GM21367 (cell line): ENCODE measurements at regions not wholly inside any gene's neighbourhood (a gene's known extent, or its start where the extent isn't known, plus 50 kb on each side); places are given as distances from the start of the nearest gene placed in this dataset.
"Not testable (repeated sequence)": the region's sequence is repeated elsewhere in the genome, so short reads cannot be mapped to it uniquely, and the experiment has no call there.

Experiments
- ATAC-seq: cut with Tn5 transposase; IDR thresholded peaks from one replicate; pipeline ENCODE4 v1.9.1; 2021; ENCODE audit not compliant: unreplicated experiment

- ATAC-seq, result no peak
These were observed 221.6 kb upstream of the ATP10A start for GRCh38 chr15:26084771-26085170.

- ATAC-seq, result no peak
These were observed 220.8 kb upstream of the ATP10A start for GRCh38 chr15:26083896-26084295.

DNA sequence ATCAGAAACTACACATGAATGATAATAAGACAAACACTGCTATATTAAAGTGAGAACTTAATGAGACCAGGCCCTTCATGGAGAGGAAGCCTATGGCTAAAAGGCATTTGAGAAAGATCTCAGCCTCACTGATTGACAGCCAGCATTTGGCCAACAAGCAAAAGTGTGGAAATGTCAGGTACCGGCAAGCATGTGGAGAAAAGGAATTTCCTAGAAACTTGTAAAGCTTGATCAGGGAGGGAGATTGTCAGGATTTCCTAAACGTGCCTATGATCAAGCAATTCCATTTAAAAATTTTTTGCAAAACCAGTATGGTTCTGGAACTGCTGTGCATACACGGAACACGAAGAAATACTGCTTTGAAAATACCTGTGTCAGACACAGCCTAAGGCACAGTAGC is 220.3 kb upstream of the ATP10A start:
- no peak for ATAC-seq

DNA sequence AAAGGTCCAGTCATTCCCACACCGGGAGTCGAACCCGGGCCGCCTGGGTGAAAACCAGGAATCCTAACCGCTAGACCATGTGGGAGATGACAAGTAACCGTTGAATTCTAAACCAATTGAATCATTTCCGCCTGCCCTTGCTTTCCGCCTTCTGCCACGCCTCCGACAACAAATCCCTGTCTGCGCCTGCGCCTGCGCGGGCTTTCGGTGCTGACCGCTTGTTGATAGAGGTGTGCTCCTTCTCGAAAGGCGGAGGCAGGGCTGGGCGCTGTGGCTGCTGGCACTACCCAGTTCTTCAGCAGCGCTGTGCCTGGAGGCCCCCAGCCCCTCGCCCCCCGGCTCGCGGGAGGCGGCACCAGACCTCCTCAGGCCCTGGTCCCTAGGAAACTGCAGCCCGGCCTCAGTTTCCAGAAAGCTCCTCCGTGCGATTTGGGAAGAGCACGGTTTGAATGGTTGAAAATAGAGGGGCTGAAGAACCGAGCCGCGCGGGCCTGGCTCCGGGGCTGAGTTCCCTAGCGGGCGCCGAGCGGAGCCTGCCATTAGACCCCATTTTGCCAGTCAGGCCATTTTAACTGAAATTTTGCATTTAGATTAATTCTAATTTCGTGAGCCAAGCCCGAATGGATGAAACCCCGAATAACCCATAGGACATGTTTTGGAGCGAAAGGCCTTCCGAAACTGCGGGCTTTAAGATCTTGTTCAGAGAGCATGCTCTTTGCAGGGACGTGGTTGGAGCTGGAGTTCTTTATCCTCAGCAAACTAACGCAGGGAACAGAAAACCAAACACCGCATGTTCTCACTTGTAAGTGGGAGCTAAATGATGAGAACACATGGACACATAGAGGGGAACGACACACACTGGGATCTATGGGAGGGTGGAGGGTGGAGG is 219.3 kb upstream of the ATP10A start:
- ATAC-seq, result peak; percentile 96

GRCh38 chr15:26081758-26082220 is 218.7 kb upstream of the ATP10A start:
- no peak for ATAC-seq

DNA sequence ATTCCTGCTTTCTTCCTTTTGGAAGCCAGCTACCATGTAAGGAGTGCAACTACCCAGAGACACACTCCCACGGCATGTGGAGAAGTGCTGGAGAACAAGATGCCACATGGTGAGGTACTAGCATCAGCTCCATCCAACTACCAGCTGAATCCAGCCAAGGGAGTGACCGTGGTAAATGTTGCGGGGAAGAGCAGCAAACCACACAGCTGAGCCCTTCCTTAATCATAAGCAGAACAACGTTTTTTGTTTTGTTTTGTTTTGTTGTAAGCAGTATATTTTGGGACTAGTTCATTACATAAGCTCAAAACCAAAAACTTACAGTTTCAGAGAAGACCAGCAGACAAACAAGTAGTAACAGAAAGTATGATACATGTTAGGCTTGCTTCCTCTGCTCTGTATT is 212.6 kb upstream of the ATP10A start:
- no peak for ATAC-seq

DNA sequence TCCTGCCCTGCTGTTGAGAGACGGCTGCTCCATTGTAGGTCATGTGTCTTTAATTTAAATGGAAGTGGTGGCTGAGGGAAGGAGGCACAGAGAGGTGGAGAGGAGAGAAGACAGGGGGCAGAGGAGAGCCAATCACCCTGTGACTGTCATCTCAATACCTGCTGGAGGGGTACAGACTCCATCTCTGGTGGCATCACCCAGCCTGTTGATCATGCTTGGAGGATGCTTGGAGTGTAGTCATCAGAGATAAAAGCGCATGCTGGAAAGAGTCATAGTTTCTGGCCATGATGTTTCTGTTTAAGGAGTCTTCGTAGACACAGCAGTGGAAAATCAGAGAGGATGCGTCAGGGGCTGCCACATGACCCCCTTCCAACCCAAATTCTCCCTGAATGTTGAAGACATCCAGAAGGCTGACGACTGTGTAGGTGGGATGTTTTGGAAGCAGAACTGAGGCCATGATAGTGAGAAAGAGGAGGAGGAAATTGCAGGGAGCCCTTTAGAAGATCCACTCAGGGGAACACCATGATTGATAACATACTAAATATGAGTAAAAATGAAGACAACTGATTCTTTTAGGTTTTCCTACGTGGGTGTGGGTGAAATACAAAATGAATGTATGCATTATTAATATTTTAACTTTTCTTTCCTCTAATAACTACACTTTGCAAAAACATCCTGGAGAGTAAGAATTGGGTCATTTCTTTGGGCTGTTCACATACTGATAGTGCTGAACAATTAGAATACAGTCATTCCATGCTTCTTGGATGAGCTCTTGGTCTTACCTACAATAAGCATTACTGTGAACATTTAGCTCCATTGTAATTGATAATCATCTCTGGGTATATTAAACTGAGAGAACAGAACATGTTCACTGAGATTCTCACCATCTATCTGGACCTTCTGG is 210.6 kb upstream of the ATP10A start:
- no peak for ATAC-seq

GRCh38 chr15:26070095-26070532 is 207.0 kb upstream of the ATP10A start:
- ATAC-seq, result no peak

GRCh38 chr15:26069231-26069641 is 206.1 kb upstream of the ATP10A start:
- no peak for ATAC-seq

- no peak for ATAC-seq
These were observed 203.8 kb upstream of the ATP10A start for GRCh38 chr15:26066896-26067295.

- no peak for ATAC-seq
These were observed 202.6 kb upstream of the ATP10A start for GRCh38 chr15:26065723-26066122.

DNA sequence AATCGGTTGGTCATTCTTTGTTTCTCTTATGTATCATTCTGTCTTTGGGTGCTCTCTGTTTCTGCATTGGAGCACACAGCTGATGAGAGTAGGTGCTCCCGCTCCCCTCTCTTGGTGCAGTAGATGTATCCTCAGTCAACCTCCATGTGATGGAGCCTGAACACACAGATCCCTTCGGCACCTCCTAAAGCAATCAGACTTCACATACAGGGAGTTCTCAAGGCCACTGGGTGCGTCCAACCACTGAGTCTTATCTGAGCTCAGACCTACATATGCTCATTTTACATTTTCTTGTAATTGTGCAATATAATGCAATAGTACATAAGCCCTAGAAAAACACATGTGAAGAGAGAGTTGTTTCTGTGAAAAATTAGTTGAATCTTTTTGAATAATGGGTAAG is 198.1 kb upstream of the ATP10A start:
- no peak for ATAC-seq

- not testable (repeated sequence) for ATAC-seq
These were observed 193.6 kb upstream of the ATP10A start for GRCh38 chr15:26056766-26057165.

DNA sequence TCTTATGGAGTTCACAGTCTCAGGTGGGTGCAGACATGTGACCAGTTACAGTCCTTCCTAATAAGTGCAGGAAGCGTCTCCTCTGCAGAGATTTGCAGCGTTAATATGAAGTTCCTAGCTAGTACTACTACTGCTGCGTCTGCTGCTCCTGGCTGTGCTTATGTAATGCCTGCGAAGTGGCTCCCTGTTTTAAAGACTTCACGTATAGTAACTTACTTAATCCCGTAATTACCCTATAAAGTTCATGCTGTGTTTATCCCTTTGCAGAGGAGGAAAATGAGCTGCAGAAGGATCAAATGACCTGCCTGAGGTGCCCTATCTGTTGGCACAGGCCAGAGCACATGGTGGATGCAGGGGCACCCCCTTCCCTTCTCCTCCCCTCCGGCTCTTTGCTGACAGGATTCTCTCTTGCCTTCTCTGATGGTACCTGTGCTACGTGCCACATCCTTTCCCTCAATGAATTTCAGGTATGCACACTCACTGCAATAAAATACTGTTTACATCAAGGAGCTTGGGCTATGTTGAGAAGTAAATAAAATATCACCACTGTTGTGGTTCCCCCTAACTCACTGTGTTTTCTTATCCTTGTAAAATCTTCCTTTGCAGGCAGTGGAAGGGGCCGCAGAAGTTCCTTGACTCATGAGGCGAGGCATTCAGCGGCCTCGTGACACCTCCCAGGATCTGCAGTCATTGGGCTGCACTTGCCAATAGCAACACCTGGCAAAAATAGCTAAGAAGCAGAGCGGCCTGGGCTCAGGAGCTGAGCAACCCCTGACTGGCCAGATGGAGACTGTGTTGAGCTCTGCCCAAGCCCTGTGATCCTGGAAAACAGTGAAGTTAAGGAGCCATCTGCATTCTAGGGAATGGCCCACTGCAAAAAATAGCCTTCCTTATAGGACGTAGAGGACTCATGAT is 188.9 kb upstream of the ATP10A start:
- no peak for ATAC-seq

DNA sequence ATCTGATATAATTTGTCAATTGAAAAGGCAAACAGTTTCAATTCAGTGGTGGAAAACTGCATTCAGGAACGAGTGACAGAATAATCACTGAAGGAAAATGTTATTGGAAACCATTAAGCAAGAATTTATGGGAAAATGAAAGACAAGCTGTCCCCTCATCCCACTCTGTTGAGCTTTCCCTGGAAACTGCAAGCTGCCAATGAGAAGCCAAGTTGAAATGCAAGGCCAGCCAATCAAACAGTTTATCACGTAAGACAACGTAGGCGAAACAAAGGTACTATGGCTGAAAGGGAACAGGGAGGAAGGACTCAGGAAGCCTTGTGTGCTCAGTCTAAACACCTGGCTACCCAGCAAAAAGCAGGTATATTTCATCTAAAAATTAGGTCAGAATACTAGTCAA is 187.9 kb upstream of the ATP10A start:
- ATAC-seq, result no peak

- no peak for ATAC-seq
These were observed 187.0 kb upstream of the ATP10A start for GRCh38 chr15:26049900-26050657.

DNA sequence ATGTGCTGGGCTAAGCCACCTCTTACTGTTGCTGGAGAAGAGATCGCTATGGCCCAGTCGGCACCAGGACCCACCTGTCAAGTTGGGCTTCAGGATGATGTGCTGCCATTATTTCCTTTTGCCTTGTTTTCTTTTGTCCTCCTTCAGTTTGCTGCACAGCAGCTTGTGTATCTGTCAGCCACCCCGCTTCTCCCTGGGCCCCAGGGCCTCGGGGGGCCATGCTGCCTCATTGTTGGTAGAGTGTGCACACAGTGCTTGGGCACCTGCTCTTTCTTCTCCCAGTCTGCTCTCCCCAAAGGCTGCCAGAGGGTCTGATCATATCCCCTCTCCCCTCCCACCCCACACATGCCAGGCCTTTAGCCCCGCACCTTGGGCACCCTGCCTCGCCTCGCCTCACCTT is 185.5 kb upstream of the ATP10A start:
- no peak for ATAC-seq

DNA sequence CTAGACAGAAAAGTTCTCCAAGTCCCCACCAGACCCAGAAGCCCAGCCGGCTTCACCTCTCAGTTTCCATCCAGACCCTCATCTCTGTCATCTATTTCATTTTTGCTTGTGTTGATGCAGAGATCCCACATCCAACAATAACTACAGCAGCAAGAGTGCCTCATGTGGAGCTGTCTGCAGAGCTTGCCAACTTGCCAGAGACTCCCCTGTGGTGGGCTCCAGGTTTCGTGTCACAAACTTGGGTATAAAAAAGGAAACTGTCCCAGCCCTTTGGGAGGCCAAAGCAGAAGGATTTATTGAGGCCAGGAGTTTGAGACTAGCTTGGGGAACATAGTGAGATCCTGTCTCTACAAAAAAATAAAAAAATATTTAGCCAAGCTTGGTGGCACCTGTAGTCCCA is 182.4 kb upstream of the ATP10A start:
- ATAC-seq, result no peak

DNA sequence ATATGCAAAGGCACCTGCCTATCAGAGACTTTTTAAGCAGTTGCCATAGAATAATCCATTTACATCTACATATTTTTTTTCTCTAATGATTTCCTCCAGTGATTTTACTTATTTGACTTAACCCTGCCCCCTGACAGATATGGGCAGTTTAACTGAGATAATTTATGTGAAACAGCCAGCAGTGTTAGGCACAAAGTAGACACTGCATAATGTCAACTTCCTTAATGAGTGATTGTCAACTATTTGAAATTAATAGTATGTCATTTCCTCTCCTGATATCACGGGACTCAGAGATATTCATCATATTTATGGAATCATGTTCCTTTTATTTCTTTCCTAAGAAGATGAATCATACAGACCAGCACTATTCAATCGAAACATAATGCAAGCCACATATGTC is 179.9 kb upstream of the ATP10A start:
- ATAC-seq, result no peak

- no peak for ATAC-seq
These were observed 175.6 kb upstream of the ATP10A start for GRCh38 chr15:26038693-26039092.
